Astrocyte (in vitro differentiated cells and primary cell): ENCODE measurements at regions not wholly inside any gene's neighbourhood (a gene's known extent, or its start where the extent isn't known, plus 50 kb on each side); places are given as distances from the start of the nearest gene placed in this dataset.

ENCODE experiments used
- DNase-seq: peaks from one replicate; pipeline ENCODE4 v3.0.0-alpha.2; 2010; ENCODE audit warnings: low read depth
- FAIRE-seq: peaks from 2 replicates; lab custom pipeline; 2011; peaks lifted over from hg19 to GRCh38; lab: Jason Lieb, UNC
- H2AFZ ChIP-seq: 2 replicates; pipeline ENCODE4 v1.6.0; 2012; ENCODE audit warnings: low read depth, low read length, inconsistent platforms
- H3K27ac ChIP-seq: 2 replicates; pipeline ENCODE4 v1.5.1; 2011; ENCODE audit warnings: low read depth, low read length, inconsistent platforms
- H3K27me3 ChIP-seq: 2 replicates; pipeline ENCODE4 v1.6.0; 2011; ENCODE audit warnings: low read length, inconsistent platforms; ENCODE audit not compliant: insufficient read depth
- H3K36me3 ChIP-seq: 2 replicates; pipeline ENCODE4 v1.5.1; 2011; ENCODE audit warnings: low read length, inconsistent platforms; ENCODE audit not compliant: insufficient read depth
- H3K4me1 ChIP-seq: 2 replicates; pipeline ENCODE4 v1.5.1; 2011; ENCODE audit warnings: low read length, inconsistent platforms; ENCODE audit not compliant: insufficient read depth
- H3K4me2 ChIP-seq: 2 replicates; pipeline ENCODE4 v1.6.0; 2012; ENCODE audit warnings: low read length, inconsistent platforms
- H3K4me3 ChIP-seq: 2 replicates; pipeline ENCODE4 v1.5.1; 2011; ENCODE audit warnings: low read depth, mild to moderate bottlenecking, low read length, inconsistent platforms; ENCODE audit not compliant: insufficient read depth
- H3K79me2 ChIP-seq: 2 replicates; pipeline ENCODE4 v1.6.0; 2012; ENCODE audit warnings: mild to moderate bottlenecking, low read length, inconsistent platforms; ENCODE audit not compliant: insufficient read depth
- H3K9ac ChIP-seq: 2 replicates; pipeline ENCODE4 v1.6.0; 2012; ENCODE audit warnings: mild to moderate bottlenecking, low read length, inconsistent platforms
- H3K9me3 ChIP-seq: 2 replicates; pipeline ENCODE4 v1.5.1; 2012; ENCODE audit warnings: low read depth, mild to moderate bottlenecking, low read length, inconsistent platforms; ENCODE audit not compliant: insufficient read depth
- H4K20me1 ChIP-seq: 2 replicates; pipeline ENCODE4 v1.6.0; 2012; ENCODE audit warnings: low read length, inconsistent platforms; ENCODE audit not compliant: insufficient read depth
- H3K27ac Mint-ChIP-seq: one replicate; pipeline ENCODE4 v1.8.0; 2021; ENCODE audit warnings: mild to moderate bottlenecking, mixed read lengths; ENCODE audit not compliant: unreplicated experiment
- H3K27me3 Mint-ChIP-seq: one replicate; pipeline ENCODE4 v1.8.0; 2021; ENCODE audit warnings: low read depth, mixed read lengths; ENCODE audit not compliant: unreplicated experiment
- H3K36me3 Mint-ChIP-seq: one replicate; pipeline ENCODE4 v1.8.0; 2021; ENCODE audit warnings: low read depth, mixed read lengths; ENCODE audit not compliant: unreplicated experiment
- H3K4me1 Mint-ChIP-seq: one replicate; pipeline ENCODE4 v1.8.0; 2021; ENCODE audit warnings: low read depth, mixed read lengths; ENCODE audit not compliant: unreplicated experiment
- H3K4me3 Mint-ChIP-seq: one replicate; pipeline ENCODE4 v1.8.0; 2021; ENCODE audit warnings: mild to moderate bottlenecking, moderate library complexity, mixed read lengths; ENCODE audit not compliant: unreplicated experiment
- H3K9me3 Mint-ChIP-seq: one replicate; pipeline ENCODE4 v1.8.0; 2021; ENCODE audit warnings: mild to moderate bottlenecking, mixed read lengths; ENCODE audit not compliant: unreplicated experiment
- CTCF ChIP-seq: IDR thresholded peaks from 2 replicates; pipeline ENCODE4 v1.5.1; 2011; ENCODE audit warnings: low read depth, mild to moderate bottlenecking, inconsistent platforms, low read length, moderate library complexity; ENCODE audit not compliant: insufficient read depth
- EZH2 ChIP-seq: IDR thresholded peaks from 2 replicates; pipeline ENCODE4 v1.6.1; 2012; ENCODE audit warnings: mild to moderate bottlenecking, low read length, inconsistent platforms; ENCODE audit not compliant: insufficient read depth

GRCh38 chr4:177005674-177006230 is 213.0 kb upstream of the VEGFC start:
- peak overlapping the region; percentile 43 for H2AFZ ChIP-seq
- DNase-seq = peak; percentile 89

GRCh38 chr4:177006331-177006730 is 213.6 kb upstream of the VEGFC start:
- no peaks in the 10 kb centered on the region for H4K20me1 ChIP-seq
- H3K9ac ChIP-seq = no peak overlapping the region
- FAIRE-seq = peak; percentile 47
- no peak overlapping the region for H2AFZ ChIP-seq
- no peaks in the 10 kb centered on the region for H3K79me2 ChIP-seq
- Mint-ChIP-seq H3K9me3 (no peaks in the 10 kb centered on the region), H3K4me3 (no peak overlapping the region), H3K27me3 (no peaks in the 10 kb centered on the region), H3K36me3 (no peaks in the 10 kb centered on the region), H3K4me1 (peaks cover 35% of the 10 kb centered on the region), H3K27ac (peak overlapping the region; percentile 75)
- H3K36me3 ChIP-seq = no peaks in the 10 kb centered on the region
- H3K4me1 ChIP-seq = peaks cover 13% of the 10 kb centered on the region
- H3K27me3 ChIP-seq = no peaks in the 10 kb centered on the region
- H3K4me2 ChIP-seq = no peak overlapping the region
- H3K4me3 ChIP-seq = no peak overlapping the region
- no peaks in the 10 kb centered on the region for H3K9me3 ChIP-seq
- no peak for TF ChIP-seq CTCF
- TF ChIP-seq EZH2 = no peak
- no peak for DNase-seq
- peak overlapping the region; percentile 65 for H3K27ac ChIP-seq

More at GRCh38 chr4:177005674-177006230, 213.0 kb upstream of the VEGFC start:
- H3K9ac ChIP-seq = no peak overlapping the region
- TF ChIP-seq EZH2 (no peak), CTCF (no peak)
- H3K4me1 Mint-ChIP-seq = peaks cover 38% of the 10 kb centered on the region
- no peaks in the 10 kb centered on the region for H3K9me3 ChIP-seq
- H3K36me3 ChIP-seq = no peaks in the 10 kb centered on the region
- H3K79me2 ChIP-seq = no peaks in the 10 kb centered on the region
- no peaks in the 10 kb centered on the region for H3K9me3 Mint-ChIP-seq
- no peaks in the 10 kb centered on the region for H4K20me1 ChIP-seq
- H3K4me3 Mint-ChIP-seq = no peak overlapping the region
- no peak overlapping the region for H3K4me3 ChIP-seq
- H3K4me1 ChIP-seq = peaks cover 15% of the 10 kb centered on the region
- H3K27ac ChIP-seq = peak overlapping the region; percentile 65
- H3K27me3 Mint-ChIP-seq = no peaks in the 10 kb centered on the region
- H3K27ac Mint-ChIP-seq = peak overlapping the region; percentile 75
- FAIRE-seq = peak; percentile 92
- no peak overlapping the region for H3K4me2 ChIP-seq
- no peaks in the 10 kb centered on the region for H3K36me3 Mint-ChIP-seq
- H3K27me3 ChIP-seq = no peaks in the 10 kb centered on the region

- H3K36me3 ChIP-seq = no peaks in the 10 kb centered on the region
- H3K9me3 ChIP-seq = no peaks in the 10 kb centered on the region
- peaks cover 5% of the 10 kb centered on the region for H3K9me3 Mint-ChIP-seq
- H3K4me1 Mint-ChIP-seq = peaks cover 28% of the 10 kb centered on the region
- peak overlapping the region; percentile 55 for H3K27ac ChIP-seq
- TF ChIP-seq EZH2 (no peak), CTCF (no peak)
- FAIRE-seq (peak; percentile 80), DNase-seq (peak; percentile 71)
- H3K9ac ChIP-seq = no peak overlapping the region
- peak overlapping the region; percentile 85 for H3K27ac Mint-ChIP-seq
- no peaks in the 10 kb centered on the region for H4K20me1 ChIP-seq
- no peak overlapping the region for H3K4me3 ChIP-seq
- H3K4me1 ChIP-seq = peaks cover 11% of the 10 kb centered on the region
- H3K79me2 ChIP-seq = no peaks in the 10 kb centered on the region
- H3K27me3 Mint-ChIP-seq = no peaks in the 10 kb centered on the region
- no peaks in the 10 kb centered on the region for H3K27me3 ChIP-seq
- peak overlapping the region; percentile 40 for H3K4me2 ChIP-seq
- H2AFZ ChIP-seq = no peak overlapping the region
- H3K4me3 Mint-ChIP-seq = no peak overlapping the region
- peaks cover 1% of the 10 kb centered on the region for H3K36me3 Mint-ChIP-seq
These were observed 215.5 kb upstream of the VEGFC start for GRCh38 chr4:177008071-177008835.
